ENCODE measurements at regions not wholly inside any gene's neighbourhood (a gene's known extent, or its start where the extent isn't known, plus 50 kb on each side); places are given as distances from the start of the nearest gene placed in this dataset.

DNA sequence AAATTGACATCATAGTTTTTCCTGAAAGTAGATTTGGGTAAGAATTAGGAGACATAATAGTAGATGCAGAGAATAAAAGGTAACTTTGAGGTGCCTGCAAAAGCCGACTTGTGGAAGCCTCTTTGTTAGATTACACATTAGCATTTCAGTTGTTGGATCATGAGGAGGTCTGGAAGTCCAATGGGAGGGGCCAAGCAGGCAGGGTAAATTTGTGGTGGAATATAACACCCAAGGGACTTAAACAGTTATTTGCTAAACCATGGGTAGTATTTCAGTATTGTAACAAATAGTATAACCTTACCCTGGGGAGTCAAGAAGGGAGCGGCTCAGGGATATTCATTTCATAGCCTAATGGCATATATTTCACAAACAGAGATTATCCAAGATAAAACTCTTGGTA lies 810.7 kb upstream of the AMOT start:
- Histone ChIP-seq H3K9ac (replicated peaks in 1 of 4; ENCODE audit: extremely low read depth in 1 of 4, low read depth in 3 of 4, low read length in 3 of 4) (no peak overlapping the region), H3K27me3 (replicated peaks in 1 of 4; ENCODE audit: control insufficient read depth in 3 of 4, extremely low read depth in 1 of 4, insufficient read depth in 3 of 4, low read length in 3 of 4) (no peaks in the 10 kb centered on the region), H3K14ac (ENCODE audit: insufficient read length) (no peak overlapping the region), H3K79me2 (ENCODE audit: control insufficient read depth in 1 of 2, insufficient read depth in 2 of 2, low read length in 2 of 2) (no peaks in the 10 kb centered on the region), H4K20me1 (replicated peaks in 1 of 2; ENCODE audit: control insufficient read depth in 1 of 2, insufficient read depth in 2 of 2, low read length in 2 of 2) (no peaks in the 10 kb centered on the region), H3K27ac (ENCODE audit: low read depth, low read length) (no peak overlapping the region), H4K8ac (ENCODE audit: extremely low read depth, insufficient read depth, low read length) (no peak overlapping the region), H2BK20ac (ENCODE audit: low read length) (no peak overlapping the region), H3K79me1 (ENCODE audit: low read depth, low read length) (no peaks in the 10 kb centered on the region), H3K4me1 (replicated peaks in 1 of 4; ENCODE audit: control insufficient read depth in 3 of 4, insufficient read depth in 4 of 4, low read length in 3 of 4) (0 out of 7 replicates have a peak, but pooled peaks cover 0 to 3% (median 0%) of the 10 kb centered on the region in 4 experiments), H3K23me2 (ENCODE audit: low read depth, low read length) (no peaks in the 10 kb centered on the region), H2BK120ac (replicated peaks; ENCODE audit: low read depth, low read length) (no peak overlapping the region), H2BK5ac (ENCODE audit: low read depth, low read length) (no peak overlapping the region), H2AFZ (ENCODE audit: low read length) (no peak overlapping the region), H3K9me3 (ENCODE audit: insufficient read depth in 2 of 2, low read depth in 1 of 2, low read length in 1 of 2) (no peaks in the 10 kb centered on the region), H4K5ac (ENCODE audit: insufficient read length, low read depth, low read length) (no peak overlapping the region), H3K18ac (ENCODE audit: extremely low read depth, low read length) (no peak overlapping the region), H3K23ac (ENCODE audit: insufficient read length) (no peak overlapping the region), H2AK5ac (ENCODE audit: low read depth, low read length) (no peak overlapping the region), H3K4me2 (ENCODE audit: insufficient read depth in 1 of 2, low read depth in 2 of 2, low read length in 2 of 2) (no peak overlapping the region), H3K4ac (replicated peaks; ENCODE audit: insufficient read length, low read depth, low read length) (no peak overlapping the region), H4K91ac (replicated peaks; ENCODE audit: insufficient read length, low read length) (no peak overlapping the region), H2BK15ac (ENCODE audit: low read length) (no peak overlapping the region), H3K36me3 (ENCODE audit: control insufficient read depth in 2 of 4, insufficient read depth in 4 of 4, low read length in 3 of 4) (no peaks in the 10 kb centered on the region), H3K4me3 (ENCODE audit: extremely low read depth in 1 of 4, insufficient read depth in 2 of 4, low read depth in 3 of 4, low read length in 4 of 4) (no peak overlapping the region), H2BK12ac (ENCODE audit: low read depth, low read length) (no peak overlapping the region), H3K56ac (replicated peaks; ENCODE audit: insufficient read length, low read depth, low read length) (no peak overlapping the region)
- ChIA-PET POLR2A (ENCODE audit: partially characterized antibody) (no interaction called here), CTCF (ENCODE audit: partially characterized antibody) (no interaction called here)
- no peak for FAIRE-seq
- 82% methylated on average over 2 of the region's 2 CpGs; no CpG with 5 or more reads in 1 of the 2 experiments for WGBS, 2 experiments (ENCODE audit: extremely low coverage in 1 of 2, insufficient coverage in 1 of 2, insufficient read length in 1 of 2, insufficient replicate concordance in 2 of 2, low coverage in 1 of 2, low lambda C conversion rate in 2 of 2, missing lambda C conversion rate in 1 of 2)
- TF ChIP-seq KDM5A (IDR thresholded peaks at IDR 0.05; ENCODE audit: low read length) (no peak), MAFK (IDR thresholded peaks at IDR 0.05; ENCODE audit: low read depth, low read length) (no peak), RXRA (IDR thresholded peaks at IDR 0.05; ENCODE audit: insufficient read depth, low read depth, low read length) (no peak), TBP (IDR thresholded peaks at IDR 0.05; ENCODE audit: low read depth, low read length) (no peak), CBX8 (IDR thresholded peaks at IDR 0.05; ENCODE audit: borderline replicate concordance, low read depth, low read length) (no peak), NRF1 (IDR thresholded peaks at IDR 0.05; ENCODE audit: low read depth, low read length) (no peak), BRCA1 (IDR thresholded peaks at IDR 0.05; ENCODE audit: low read depth, low read length) (no peak)
- DNase-seq (ENCODE audit: low read depth in 1 of 2, low spot score in 2 of 2): no peak
